K562 (cell line): ENCODE measurements at regions not wholly inside any gene's neighbourhood (a gene's known extent, or its start where the extent isn't known, plus 50 kb on each side); places are given as distances from the start of the nearest gene placed in this dataset.

Experiments
- ATAC-seq: fragments of 200-7000 bp; cut with Tn5 transposase; 3 replicates; pipeline ENCODE4 v1.9.1; 2020; ENCODE audit warnings: moderate library complexity
- BruUV-seq: library from RNA; stranded (reverse); fragments of 400-500 nt; replicated peaks from 2 replicates; lab custom pipeline; 2021; lab: Mats Ljungman, UMichigan
- CTCF ChIA-PET: fragments of 300-600 bp; formaldehyde crosslinking; extraction: SDS; loops from one replicate; lab custom pipeline; 2021; ENCODE audit warnings: low intra/inter-chr PET ratio; lab: Yijun Ruan, JAX
- POLR2A ChIA-PET: fragments of 300-600, 350-650 bp; sonication (Branson Sonifier 250); formaldehyde crosslinking; extraction: SDS; loops from one replicate; lab custom pipeline; 2021; ENCODE audit warnings: antibody characterized with exemption, inconsistent platforms; lab: Yijun Ruan, JAX
- DNase-seq, 4 experiments: peaks; one replicate each; pipeline versions ENCODE4 v3.0.0 to v3.0.0-alpha.2; 2011 to 2018; ENCODE audit warnings: low spot score in 3 of 4, mixed read lengths in 3 of 4; ENCODE audit errors: extremely low read depth in 1 of 4
- FAIRE-seq: peaks from 2 replicates; lab custom pipeline; 2011; peaks lifted over from hg19 to GRCh38; lab: Jason Lieb, UNC
- H2AFZ ChIP-seq: 2 replicates; pipeline ENCODE4 v1.6.0; 2011; ENCODE audit warnings: low read depth, low read length, control low read depth, inconsistent platforms
- H3K27ac ChIP-seq: fragments of 200-600 bp; 3 replicates; pipeline ENCODE4 v1.8.0; 2011; ENCODE audit warnings: low read depth, mild to moderate bottlenecking, control low read depth, inconsistent platforms, low read length, moderate library complexity, mixed read lengths; ENCODE audit errors: extremely low read depth
- H3K27me3 ChIP-seq, 2 experiments: fragments of 300-600 bp in 1 of 2; 2 replicates in 1 of 2; 3 replicates in 1 of 2; pipeline versions ENCODE4 v1.6.0 to v1.8.0; 2011; ENCODE audit warnings: inconsistent platforms in 2 of 2, low read length in 2 of 2, mild to moderate bottlenecking in 1 of 2, mixed read lengths in 1 of 2, moderate library complexity in 1 of 2; ENCODE audit not compliant: control insufficient read depth in 2 of 2, insufficient read depth in 2 of 2
- H3K36me3 ChIP-seq: fragments of 300-600 bp; 3 replicates; pipeline ENCODE4 v1.8.0; 2011; ENCODE audit warnings: mild to moderate bottlenecking, low read length, inconsistent platforms; ENCODE audit not compliant: control insufficient read depth, insufficient read depth
- H3K4me1 ChIP-seq, 2 experiments: fragments of 200-600 bp in 1 of 2; replicated peaks in 1 of 2; 2 replicates in 1 of 2; 3 replicates in 1 of 2; pipeline versions ENCODE4 v1.5.1 to v1.8.0; 2011; ENCODE audit warnings: inconsistent platforms in 2 of 2, low read length in 2 of 2, mild to moderate bottlenecking in 1 of 2, mixed read lengths in 1 of 2, moderate library complexity in 1 of 2; ENCODE audit not compliant: control insufficient read depth in 2 of 2, insufficient read depth in 2 of 2
- H3K4me2 ChIP-seq: 2 replicates; pipeline ENCODE4 v1.6.1; 2011; ENCODE audit warnings: low read length, control low read depth, inconsistent platforms, mixed read lengths; ENCODE audit not compliant: insufficient read depth
- H3K4me3 ChIP-seq: fragments of 200-600 bp; sonication (generic), shearing (Covaris generic); 2 replicates; pipeline ENCODE4 v1.5.1; 2016; ENCODE audit warnings: control low read depth, inconsistent platforms
- H3K79me2 ChIP-seq: fragments of 200-600 bp; 3 replicates; pipeline ENCODE4 v1.8.0; 2011; ENCODE audit warnings: low read length, inconsistent platforms; ENCODE audit not compliant: control insufficient read depth, insufficient read depth
- H3K9ac ChIP-seq, 2 experiments: 2 replicates each; pipeline versions ENCODE4 v1.6.0 to v1.6.1; 2011; ENCODE audit warnings: low read depth in 2 of 2, low read length in 2 of 2, control low read depth in 1 of 2, inconsistent platforms in 1 of 2, mild to moderate bottlenecking in 1 of 2, mixed read lengths in 1 of 2; ENCODE audit not compliant: insufficient read depth in 1 of 2
- H3K9me1 ChIP-seq: one replicate; pipeline ENCODE4 v1.6.0; 2011; ENCODE audit warnings: inconsistent platforms, mild to moderate bottlenecking, low read length, moderate library complexity; ENCODE audit not compliant: control insufficient read depth, insufficient read depth
- H3K9me3 ChIP-seq: replicated peaks from 2 replicates; pipeline ENCODE4 v1.5.1; 2011; ENCODE audit warnings: low read depth, low read length, inconsistent platforms; ENCODE audit not compliant: control insufficient read depth, insufficient read depth
- H4K20me1 ChIP-seq: replicated peaks from 2 replicates; pipeline ENCODE4 v1.6.1; 2011; ENCODE audit warnings: low read length, inconsistent platforms, mixed read lengths; ENCODE audit not compliant: control insufficient read depth, insufficient read depth
- CCAR2 ChIP-seq: fragments of 200-400 bp; formaldehyde crosslinking; IDR thresholded peaks from 2 replicates; pipeline ENCODE4 v1.6.1; 2017; ENCODE audit warnings: mild to moderate bottlenecking, low read depth, low read length
- KLF6 ChIP-seq: fragments of 250-450 bp; sonication (Bioruptor Pico); IDR thresholded peaks from 2 replicates; pipeline ENCODE4 v1.4.0; 2020; ENCODE audit warnings: mild to moderate bottlenecking, moderate library complexity, borderline replicate concordance
- LARP7 ChIP-seq: fragments of 450-650 bp; IDR thresholded peaks from 2 replicates; pipeline ENCODE4 v1.6.1; 2016
- MYNN ChIP-seq, 2 experiments: sonication (generic); formaldehyde crosslinking in 1 of 2; IDR thresholded peaks; 2 replicates each; pipeline versions ENCODE4 v1.5.0 to v1.6.1; 2016 to 2020; ENCODE audit warnings: antibody characterized with exemption in 1 of 2, missing genetic modification reagents in 1 of 2
- RBM15 ChIP-seq: fragments of 200-400 bp; formaldehyde crosslinking; IDR thresholded peaks from 2 replicates; pipeline ENCODE4 v1.6.1; 2018; ENCODE audit warnings: mild to moderate bottlenecking, low read length, moderate library complexity; ENCODE audit not compliant: insufficient read depth
- THRA ChIP-seq: fragments of 450-650 bp; IDR thresholded peaks from 2 replicates; pipeline ENCODE4 v1.6.1; 2017; ENCODE audit warnings: mild to moderate bottlenecking, moderate library complexity
- ZBTB8A ChIP-seq: fragments of 450-650 bp; IDR thresholded peaks from 2 replicates; pipeline ENCODE4 v1.6.1; 2018; ENCODE audit warnings: mild to moderate bottlenecking, moderate library complexity; ENCODE audit not compliant: partially characterized antibody
- WGBS: fragments of 100-300 bp; shearing (Covaris generic); methylation state at CpG from one replicate; pipeline ENCODE4 v1.1.6; 2016; ENCODE audit warnings: low coverage, mixed read lengths; ENCODE audit not compliant: insufficient coverage; ENCODE audit errors: missing lambda C conversion rate; 5-methylcytosine and 5-hydroxymethylcytosine counted together
- in situ Hi-C: fragments of 300-500 bp; cut with MboI; formaldehyde crosslinking; loops from 4 replicates; pipeline ENCODE4 v1.15.0; 2018; ENCODE audit warnings: inconsistent platforms, mixed read lengths
- intact Hi-C: fragments of 100-400 bp; cut with micrococcal nuclease; formaldehyde crosslinking; loops from 2 replicates; pipeline ENCODE4 v1.14.2; 2022

GRCh38 chr6:90793771-90794170, 206.9 kb upstream of the MAP3K7 start:
- Histone ChIP-seq H3K27me3 (no peaks in the 10 kb centered on the region), H3K4me3 (no peak overlapping the region), H3K36me3 (no peaks in the 10 kb centered on the region)
- intact Hi-C loops = no loop called here
- POLR2A ChIA-PET = no interaction called here
- in situ Hi-C loops = no loop called here
- BruUV-seq = no TSS peak
- TF ChIP-seq LARP7 = no peak
- TF ChIP-seq RBM15 = no peak
- no peak for TF ChIP-seq CCAR2
- no peak for TF ChIP-seq MYNN (IDR thresholded peaks at IDR 0.05)
- TF ChIP-seq MYNN (CRISPR knock-in tag; IDR thresholded peaks at IDR 0.05) = no peak
- no peak for TF ChIP-seq ZBTB8A
- TF ChIP-seq KLF6 (CRISPR knock-in tag) = no peak
- no peak for TF ChIP-seq THRA
- TF ChIP-seq, all 486 proteins: peak for 0
- H4K20me1 ChIP-seq = no peaks in the 10 kb centered on the region
- H3K27ac ChIP-seq = no peak overlapping the region
- H3K9me1 ChIP-seq = no peaks in the 10 kb centered on the region
- H3K9me3 ChIP-seq = no peaks in the 10 kb centered on the region
- DNase-seq = no peak
- no peak for ATAC-seq
- H3K4me2 ChIP-seq = no peak overlapping the region
- 0% methylated on average over 2 of the region's 2 CpGs for whole genome bisulfite sequencing
- no peak overlapping the region for H2AFZ ChIP-seq
- H3K9ac ChIP-seq = no peak overlapping the region
- FAIRE-seq = no peak
- CTCF ChIA-PET = no interaction called here
- no peaks in the 10 kb centered on the region for H3K79me2 ChIP-seq
- H3K4me1 ChIP-seq = no peaks in the 10 kb centered on the region
